Fibroblast of skin of back (primary cell): ENCODE measurements at regions not wholly inside any gene's neighbourhood (a gene's known extent, or its start where the extent isn't known, plus 50 kb on each side); places are given as distances from the start of the nearest gene placed in this dataset.

Experiments
- DNase-seq: peaks from one replicate; pipeline ENCODE4 v3.0.0-alpha.2; 2013

DNA sequence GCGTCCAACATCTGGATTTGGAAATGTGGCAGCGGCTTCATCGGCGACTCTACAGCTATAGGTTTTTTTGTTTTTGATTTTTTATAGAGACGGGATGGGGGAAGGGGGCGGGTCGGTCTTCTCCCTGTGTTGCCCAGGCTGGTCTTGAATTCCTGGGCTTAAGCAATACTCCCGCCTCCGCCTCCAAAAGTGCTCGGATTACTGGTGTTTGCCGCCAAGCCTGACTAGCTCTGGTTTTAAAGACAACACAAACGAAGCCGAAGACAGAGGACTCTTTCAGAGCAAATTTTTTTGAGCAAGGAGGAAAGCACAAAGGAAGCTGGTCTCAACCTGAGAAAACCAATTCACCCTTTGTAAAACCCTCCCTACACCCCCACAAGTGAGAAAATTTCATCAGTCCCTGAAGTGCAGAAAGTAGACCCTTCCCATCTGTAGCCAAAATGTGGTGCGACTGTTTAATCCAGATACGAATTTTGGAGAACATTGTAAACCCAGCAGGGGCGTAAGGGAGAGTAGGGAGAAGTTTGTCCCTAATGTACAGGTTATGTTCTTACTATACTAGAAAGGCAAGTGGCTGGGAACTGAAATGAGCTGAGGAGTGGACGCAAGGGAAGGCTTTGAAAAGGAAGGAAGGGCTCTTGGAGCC lies 185.9 kb downstream of the TRIM27 start:
- no peak for DNase-seq

DNA sequence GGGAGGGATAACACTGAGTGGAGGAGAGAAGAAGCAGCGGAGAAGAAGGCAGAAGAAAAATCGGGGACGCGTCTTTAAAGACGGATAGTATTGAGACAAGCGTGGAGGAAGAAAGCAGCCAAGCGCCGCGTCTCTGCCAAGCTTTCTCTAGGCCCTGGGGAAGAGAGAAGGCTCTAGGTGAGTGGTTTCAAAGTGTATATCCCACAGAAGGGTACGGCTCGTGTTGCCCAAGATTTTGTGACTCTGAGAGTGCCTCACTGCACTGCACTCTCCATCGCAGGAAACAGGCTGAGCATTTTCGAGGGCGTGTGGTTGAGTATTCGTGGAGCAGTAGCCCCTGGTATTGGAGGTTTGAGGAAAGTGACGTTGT lies 185.4 kb downstream of the TRIM27 start:
- no peak for DNase-seq

DNA sequence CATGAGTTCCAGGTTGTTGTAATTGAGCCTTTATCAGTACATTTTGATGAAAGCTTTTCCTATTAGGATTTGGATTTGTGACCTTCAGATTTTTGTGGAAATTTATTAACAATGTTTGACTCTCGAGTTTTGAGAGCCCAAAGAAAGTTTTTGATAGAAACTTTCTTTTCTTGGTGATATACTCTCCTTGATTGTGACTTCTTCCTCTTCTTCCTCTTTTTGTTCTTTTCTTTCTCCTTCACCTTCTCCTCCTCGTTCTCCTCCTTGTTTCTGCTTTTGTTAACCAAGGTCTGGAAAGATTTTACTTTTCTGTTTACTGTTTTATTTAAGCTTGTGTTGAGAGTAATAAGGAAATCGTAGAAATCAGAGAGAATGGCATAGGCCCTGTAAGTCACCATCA lies 182.4 kb downstream of the TRIM27 start:
- no peak for DNase-seq

DNA sequence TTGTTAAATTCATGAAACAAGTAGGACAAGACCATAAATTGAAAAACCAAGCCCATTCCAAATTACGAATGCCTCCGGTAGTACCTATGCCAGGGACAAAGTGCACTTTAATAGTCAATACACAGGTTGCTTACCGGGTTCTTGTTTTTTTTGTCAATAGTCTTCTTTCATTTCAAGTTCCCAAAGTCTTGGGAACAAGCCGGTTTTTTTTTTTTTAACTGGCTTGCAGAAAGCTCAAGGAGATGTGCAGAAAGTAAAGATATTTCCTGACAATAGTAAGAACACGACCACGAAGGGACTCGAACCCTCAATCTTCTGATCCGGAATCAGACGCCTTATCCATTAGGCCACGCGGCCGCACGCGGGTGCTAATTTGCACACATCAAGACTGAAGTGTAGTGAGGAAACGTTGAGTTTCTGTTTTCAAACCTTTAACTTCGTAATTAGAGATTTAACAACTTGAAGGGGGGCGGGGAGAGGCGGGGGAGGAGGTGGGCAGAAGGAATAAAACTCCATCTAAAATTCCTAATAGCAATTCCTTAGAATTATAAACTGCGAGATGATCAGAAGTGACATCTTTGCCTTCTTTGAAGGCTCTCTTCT lies 181.0 kb downstream of the TRIM27 start:
- peak; percentile 51 for DNase-seq

DNA sequence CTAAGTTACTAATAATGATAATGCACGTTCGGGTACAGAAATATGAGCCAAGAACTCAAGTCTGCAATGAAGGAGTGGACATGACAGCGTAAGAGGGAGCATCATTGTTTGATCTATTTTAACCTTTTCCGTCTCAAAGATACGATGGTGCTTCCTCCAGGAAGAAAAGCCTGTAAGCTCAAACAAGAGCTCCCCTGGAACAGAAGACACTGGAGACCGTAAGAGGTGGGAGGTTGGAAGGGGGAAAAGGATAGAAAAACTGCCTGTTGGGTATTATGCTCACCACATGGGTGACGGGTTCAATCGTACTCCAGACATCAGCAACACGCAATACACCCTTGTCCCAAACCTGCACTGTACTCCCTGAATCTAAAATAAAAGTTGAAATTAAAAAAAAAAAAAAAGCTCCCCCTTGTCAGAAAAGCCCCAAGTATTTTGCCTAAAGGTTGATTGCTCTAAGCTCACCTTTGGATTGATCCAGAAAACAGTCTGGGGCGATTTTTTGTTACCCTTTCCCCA lies 180.5 kb downstream of the TRIM27 start:
- DNase-seq, result no peak

DNA sequence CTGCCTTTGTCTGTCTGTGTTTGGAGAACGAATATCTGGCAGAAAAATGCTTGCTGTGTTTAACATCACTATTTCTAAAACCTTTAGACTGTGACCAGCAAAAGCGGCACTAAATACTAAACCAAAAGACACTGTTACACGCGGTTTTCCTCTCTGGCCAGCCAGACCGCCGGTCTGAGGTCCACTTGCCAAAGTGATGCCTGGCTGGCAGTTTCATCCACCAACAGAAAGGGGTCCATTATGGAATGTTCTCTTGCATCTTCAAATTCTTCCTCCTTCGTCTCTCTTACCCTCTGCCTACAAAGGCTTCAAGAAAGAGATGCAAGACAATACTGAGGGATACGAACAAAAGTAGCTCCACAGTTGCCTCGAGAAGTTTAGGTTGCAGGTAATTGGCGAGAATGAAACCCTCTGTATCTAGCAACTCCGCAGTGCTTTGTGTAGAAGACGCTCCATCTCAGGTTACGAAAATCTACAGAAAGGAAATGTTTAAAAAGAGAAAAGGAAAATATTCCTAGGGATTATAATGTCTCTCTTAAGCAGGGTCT lies 176.6 kb downstream of the TRIM27 start:
- no peak for DNase-seq

DNA sequence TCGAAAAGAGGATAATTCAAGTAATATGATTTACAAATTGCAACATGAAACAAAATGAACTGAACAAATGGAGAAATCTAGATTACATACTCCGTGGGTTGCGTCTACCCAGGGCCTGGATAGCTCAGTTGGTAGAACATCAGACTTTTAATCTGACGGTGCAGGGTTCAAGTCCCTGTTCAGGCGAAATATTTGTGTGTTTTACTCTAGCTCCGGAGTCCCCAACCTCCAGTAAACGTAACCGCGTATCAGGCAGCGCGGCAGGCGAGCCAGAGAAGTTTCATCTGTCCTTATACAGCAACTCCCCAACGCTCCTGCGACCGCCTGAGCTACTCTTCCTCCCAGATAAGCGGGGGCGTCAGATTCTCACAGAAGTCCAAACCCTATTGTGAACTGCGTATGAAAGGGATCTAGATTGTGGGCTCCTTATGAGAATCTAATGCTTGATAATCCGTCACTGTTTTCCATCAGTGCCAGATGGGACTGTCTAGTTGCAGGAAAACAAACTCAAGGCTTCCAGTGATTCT lies 176.1 kb downstream of the TRIM27 start:
- DNase-seq, result peak; percentile 71

DNA sequence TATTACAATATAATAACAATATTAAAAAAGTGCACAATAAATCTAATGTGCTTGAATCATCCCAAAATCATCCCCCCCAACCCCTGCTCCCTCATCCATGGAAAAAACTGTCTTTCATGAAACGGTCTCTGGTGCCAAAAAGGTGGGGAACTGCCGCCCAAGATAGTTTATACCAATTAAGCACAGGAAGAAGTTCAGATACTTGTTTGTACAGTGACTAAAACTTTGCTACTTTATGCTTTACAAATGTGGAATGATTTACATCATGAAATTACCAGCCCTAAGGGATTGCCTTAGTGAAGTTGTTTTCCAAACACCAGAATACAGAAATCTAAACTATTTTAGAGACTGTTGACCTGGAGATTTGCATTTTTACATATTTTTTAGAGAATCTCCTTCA lies 175.6 kb downstream of the TRIM27 start:
- DNase-seq, result no peak

DNA sequence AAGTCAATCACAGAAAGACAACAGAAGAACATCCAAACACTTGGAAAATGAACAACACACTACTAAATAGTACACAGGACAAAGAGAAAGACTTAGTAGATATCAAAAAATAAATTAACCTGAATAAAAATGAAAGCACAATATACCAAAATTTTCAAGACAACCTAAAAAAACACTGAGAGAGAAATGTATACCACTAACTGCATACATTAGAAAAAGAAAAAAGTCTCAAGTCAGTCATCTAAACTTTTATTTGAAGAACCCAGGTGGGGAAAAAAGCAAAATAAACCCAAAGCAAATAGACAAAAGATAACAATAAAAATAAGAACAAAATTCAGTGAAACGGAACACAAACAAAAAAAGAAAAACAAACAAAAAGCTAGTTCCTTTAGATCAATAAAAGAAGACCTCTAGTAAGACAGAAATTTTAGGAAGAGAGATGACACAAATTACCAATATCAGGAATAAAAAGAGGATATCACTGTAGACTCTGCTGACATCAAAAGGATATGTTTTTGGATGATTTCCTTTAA lies 172.8 kb downstream of the TRIM27 start:
- DNase-seq, result no peak

DNA sequence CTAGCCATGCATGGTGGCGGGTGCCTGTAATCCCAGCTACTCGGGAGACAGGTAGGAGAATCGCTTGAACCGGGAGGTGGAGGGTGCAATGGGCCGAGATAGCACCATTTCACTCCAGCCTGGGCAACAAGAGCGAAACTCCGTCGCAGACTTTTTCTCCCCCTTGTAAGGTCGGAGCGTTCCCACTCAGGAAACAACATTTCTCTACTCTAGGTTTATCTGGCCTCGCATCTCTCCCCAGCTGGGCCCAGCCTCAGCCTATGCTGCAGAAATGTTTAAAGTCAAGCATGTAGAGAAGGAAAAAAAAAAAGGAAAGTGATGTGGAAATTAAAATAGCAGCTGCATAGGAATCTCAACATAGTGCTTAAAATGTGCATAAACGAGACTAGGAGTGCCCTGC lies 172.3 kb downstream of the TRIM27 start:
- DNase-seq, result no peak

DNA sequence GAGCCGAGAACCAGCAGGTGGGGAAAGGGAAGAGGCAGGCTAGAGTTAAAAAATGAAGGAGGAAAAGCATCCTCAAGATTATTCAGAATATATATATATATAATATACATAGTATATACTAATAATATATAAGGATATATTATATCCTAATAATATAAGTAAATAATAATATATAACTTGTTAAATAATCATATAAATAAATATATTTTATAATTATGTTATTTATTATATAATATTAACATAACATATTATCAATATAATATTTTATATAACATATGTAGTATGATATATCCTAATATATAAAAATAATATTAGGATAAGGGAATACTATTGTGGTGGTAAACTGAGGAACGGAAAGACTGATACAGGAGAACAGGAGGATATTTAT lies 171.8 kb downstream of the TRIM27 start:
- DNase-seq, result no peak

DNA sequence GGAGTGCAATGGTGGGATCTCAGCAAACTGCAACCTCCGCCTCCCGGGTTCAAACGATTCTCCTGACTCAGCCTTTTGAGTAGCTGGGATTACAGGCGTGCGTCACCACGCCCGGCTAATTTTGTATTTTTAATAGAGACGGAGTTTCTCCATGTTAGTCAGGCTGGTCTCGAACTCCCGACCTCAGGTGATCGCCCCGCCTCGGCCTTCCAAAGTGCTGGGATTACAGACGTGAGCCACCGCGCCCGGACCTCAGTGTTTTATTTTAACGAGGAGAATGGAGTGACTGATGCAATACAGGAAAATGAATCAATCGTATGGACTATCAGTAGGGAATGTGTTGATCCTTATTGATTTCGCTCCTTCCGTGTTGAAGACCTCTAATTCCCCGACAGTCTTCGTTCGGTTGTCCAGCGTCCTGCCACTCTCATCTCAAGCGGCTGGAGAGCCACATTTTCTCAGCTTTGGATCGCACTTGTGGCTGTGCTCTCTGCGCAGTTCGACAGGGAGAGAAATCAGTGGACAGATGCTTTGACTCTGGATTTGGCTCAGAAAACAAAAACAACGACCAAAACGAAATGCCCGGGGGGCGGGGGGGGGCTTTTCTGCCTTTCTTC lies 166.2 kb downstream of the TRIM27 start:
- DNase-seq, result no peak

DNA sequence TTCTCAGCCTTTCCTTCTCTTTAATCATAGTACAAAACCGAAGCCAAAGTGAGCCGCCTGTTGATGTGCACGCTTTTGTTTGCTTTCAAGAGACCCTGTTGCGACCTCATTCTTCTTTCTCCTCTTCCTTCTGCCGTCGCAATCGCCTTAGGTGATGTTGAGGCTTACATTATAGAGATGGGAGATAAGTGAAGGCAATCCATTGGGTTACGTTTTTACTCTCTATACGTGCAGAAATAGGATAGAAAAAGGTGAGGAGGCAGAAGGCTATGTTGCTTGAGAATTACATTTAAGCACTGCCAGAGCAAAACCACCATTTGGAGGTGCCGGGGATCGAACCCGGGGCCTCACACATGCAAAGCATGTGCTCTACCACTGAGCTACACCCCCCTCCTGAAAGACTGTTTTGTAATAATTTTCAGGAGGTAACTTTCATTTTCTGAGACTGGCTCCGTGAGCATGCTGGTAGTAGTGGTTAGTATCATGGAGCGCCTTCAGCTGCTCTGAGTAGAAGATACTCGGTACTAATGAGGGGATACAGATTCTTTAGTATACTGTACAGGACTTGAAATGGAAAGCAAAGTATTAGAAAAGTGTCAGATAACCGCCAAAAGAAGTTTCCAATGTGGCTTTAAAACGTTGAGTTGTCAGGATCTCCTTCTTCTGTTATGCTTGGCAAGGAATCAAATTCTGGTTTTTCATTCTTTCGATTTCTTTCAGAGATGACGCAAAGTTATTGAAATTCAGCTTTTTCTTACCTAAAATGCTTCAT lies 165.6 kb downstream of the TRIM27 start:
- no peak for DNase-seq

DNA sequence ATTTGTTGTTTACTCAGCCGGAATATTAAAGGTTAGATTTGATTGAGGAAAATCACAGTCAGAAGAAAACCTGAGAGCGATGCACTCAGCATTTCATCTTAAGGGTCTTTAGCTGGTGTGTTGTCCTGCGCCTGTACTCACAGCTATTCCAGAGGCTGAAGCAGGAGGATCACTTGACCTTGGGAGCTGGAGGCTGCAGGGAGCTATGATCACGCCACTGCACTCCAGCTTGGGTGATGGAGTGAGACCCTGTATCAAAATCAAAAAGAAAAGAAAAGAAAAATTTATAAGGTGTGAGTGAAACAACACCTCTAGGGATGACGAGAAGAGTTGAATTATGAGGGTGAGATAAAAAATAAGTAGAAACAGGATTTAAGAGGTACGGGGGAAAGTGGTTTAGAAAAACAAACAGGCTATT lies 165.0 kb downstream of the TRIM27 start:
- DNase-seq, result no peak

DNA sequence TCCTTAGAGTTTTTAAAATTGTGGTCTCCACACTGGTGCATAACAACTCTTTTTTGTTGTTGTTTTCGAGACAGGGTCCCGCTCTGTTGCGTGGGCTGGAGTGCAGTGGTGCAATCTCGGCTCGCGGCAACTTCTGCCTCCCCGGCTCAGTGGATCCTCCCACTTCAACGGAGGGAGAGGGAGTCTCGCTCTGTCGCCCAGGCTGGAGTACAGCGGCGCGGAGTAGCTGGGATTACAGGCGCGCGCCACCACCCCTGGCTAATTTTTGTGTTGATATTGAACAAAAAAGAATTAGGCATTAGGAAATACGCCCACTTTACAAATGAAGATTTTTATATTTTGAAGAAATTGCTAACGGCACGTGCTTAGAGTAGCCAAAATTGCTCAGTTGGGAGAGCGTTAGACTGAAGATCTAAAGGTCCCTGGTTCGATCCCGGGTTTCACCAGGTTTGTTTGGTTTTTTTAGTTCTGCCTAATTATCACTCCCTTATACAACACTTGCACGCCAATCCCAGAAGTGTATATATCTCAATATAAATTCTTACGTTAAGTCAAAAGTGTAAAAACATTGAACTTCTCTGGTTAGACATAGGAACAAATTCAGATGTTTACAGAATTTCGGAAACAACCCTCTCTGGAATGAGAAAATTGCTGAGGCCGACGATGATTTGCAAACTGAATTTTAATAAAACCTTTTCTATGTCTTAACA lies 159.6 kb downstream of the TRIM27 start:
- no peak for DNase-seq

DNA sequence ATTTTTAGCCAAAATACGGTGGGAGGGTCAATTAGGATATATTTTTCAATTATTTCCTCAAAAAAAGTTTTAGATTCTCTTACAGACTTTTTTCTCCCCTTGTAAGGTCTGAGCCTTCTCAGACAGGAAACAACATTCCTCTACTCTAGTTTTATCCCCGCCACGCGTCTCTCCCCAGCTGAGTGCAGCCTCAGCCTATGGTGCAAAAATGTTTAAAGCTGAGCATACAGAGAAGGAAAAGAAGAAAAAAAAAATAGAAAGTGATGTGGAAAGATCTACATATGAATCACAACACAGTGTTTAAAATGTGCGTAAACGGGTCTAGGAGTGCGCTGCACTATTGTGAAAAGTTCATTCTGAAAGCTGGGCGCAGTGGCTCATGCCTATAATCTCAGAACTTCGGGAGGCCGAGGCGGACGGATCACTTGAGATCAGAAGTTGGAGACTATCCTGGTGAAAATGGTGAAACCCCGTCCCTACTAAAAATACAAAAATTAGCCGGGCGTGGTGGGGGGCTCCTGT lies 159.0 kb downstream of the TRIM27 start:
- DNase-seq, result no peak

DNA sequence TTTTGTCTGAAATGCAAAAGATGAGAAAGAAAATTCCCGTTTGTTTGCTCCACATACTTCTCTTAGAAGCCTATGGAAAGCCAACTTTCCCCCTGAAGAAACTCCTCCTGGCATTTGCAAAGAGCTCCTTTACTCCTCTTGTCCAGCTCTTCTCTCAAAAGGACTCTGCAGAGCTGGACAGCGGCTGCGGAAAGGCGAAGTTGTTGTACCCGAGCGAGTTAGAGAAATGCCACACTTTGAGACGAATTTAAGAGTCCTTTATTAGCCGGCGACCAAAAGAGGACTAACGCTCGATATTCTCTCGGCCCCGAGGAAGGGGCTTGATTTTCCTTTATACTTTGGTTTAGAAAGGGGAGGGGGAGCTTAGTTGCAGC lies 157.8 kb downstream of the TRIM27 start:
- no peak for DNase-seq

DNA sequence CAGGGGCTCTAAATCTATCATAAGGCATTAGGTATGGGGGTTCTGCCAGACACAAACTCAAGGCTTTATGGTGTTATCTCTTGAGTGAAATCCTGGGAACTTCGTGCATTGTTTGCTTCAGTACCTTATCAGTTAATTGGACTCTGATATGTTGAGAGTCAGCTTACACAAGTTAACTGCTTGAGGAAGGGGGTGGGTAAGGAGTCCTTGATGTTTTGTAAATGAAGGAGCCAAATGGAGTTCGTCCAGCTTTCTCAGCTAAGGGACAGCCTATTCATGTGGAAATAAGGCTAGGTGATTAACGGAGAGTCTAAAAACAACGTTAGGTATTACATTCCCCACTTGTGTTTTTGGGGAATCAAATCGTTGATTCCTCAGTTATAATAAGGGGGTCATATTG lies 157.4 kb downstream of the TRIM27 start:
- no peak for DNase-seq

DNA sequence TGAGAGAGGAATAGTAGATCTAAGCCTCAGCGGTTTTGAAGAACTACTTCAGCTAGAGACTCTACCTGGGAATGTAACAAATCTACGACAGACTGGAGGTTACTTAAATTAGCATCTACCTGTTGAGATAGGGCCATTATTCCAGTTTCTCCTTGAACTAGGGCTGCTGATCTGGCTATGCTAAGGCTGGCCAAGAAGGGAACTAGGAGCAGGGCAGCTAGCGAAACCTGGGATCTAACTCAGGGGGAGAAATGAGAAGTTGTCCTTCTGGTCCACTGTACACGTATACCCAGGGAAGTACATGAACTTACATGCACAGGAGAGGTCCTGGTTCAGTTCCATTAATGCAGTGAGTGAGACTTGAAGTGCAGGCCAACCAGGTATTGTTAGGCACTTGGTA lies 156.7 kb downstream of the TRIM27 start:
- DNase-seq, result no peak

DNA sequence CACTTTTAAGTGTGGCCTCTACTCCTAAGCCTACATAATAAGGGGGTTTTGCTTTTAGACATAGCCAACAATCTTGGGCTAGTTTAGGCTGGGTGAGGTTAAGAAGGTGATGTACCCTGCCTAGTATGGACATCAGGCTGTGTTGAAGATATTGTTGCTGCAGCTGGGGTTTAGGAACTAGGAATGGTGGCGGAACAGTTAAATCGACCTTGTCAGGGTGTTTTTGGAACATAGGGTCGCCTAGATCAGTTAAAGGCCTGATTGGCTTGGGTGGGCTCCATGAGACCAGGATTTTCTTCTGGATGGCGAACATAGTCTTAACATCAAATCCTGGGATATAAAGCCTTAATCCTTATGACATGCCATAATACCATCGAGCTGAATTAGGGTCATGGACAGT lies 156.1 kb downstream of the TRIM27 start:
- no peak for DNase-seq

DNA sequence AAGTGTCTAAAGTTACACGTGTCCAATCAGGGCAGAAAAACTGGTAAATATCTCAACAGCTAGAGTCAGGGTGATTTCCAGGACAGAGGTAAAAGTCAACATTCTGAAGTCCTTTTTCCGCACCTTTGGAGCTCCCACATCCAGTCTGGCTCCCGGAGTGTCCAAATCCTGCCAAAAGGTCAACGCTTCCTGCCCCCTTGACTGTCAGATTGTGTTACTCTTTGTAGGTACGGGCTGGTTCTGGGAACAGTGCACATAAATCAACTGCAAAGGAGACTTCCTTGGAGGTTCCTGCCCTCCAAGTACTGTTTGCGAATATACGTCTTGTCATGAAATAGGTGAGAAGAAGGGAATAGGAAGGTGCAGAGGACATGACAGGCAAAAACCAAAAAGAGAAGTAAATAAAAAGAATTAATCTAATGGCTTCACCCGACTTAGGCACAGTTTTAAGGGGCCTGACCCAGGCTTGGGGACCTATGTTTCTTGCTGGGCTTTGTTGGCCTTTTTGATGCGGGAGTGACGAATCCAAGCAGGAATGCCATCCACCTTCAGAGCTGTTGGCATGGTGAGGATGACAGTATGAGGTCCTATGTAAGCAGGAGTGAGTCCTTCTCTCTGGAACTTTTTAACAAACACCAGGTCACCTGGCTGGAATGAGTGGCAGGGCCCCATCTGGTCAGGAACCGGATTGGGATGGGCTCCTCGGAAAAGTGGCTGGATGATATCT lies 155.4 kb downstream of the TRIM27 start:
- no peak for DNase-seq
